Lower leg skin (tissue), 4 donors: ENCODE measurements at regions not wholly inside any gene's neighbourhood (a gene's known extent, or its start where the extent isn't known, plus 50 kb on each side); places are given as distances from the start of the nearest gene placed in this dataset.

Experiments
- DNase-seq, 2 donors: peaks; one replicate each; pipeline ENCODE4 v3.0.0-alpha.2; 2019; ENCODE audit warnings: low spot score in 2 of 2
- H3K4me3 ChIP-seq: fragments of 200-600 bp; sonication (generic); 2 replicates; pipeline ENCODE4 v1.5.1; 2017; ENCODE audit warnings: mild to moderate bottlenecking, low read depth; ENCODE audit not compliant: poor library complexity, severe bottlenecking
- POLR2A ChIP-seq, 2 donors: fragments of 450-650 bp; IDR thresholded peaks; one replicate each; pipeline ENCODE4 v1.6.1; 2016 to 2017; ENCODE audit warnings: antibody characterized with exemption in 2 of 2, mild to moderate bottlenecking in 1 of 2, moderate library complexity in 1 of 2
- WGBS, 2 donors: methylation state at CpG; one replicate each; pipeline ENCODE4 v1.1.5; 2018; 5-methylcytosine and 5-hydroxymethylcytosine counted together
- intact Hi-C: fragments of 100-400 bp; cut with DNase I; formaldehyde crosslinking; loops from one replicate; pipeline ENCODE4 v1.15.0; 2023; ENCODE audit warnings: low total_unique reads
- TF ChIP-seq, protein P1 (sequence below), 3 donors: fragments of 450-650 bp; IDR thresholded peaks; one replicate each; pipeline ENCODE4 v1.5.1; 2016; ENCODE audit warnings: antibody characterized with exemption in 3 of 3, mild to moderate bottlenecking in 3 of 3, moderate library complexity in 2 of 3

GRCh38 chr1:82177192-82177591 is 376.5 kb downstream of the ADGRL2 start:
- H3K4me3 ChIP-seq = no peak overlapping the region
- no peak for TF ChIP-seq POLR2A (IDR thresholded peaks at IDR 0.05)
- TF ChIP-seq, protein P1, sequence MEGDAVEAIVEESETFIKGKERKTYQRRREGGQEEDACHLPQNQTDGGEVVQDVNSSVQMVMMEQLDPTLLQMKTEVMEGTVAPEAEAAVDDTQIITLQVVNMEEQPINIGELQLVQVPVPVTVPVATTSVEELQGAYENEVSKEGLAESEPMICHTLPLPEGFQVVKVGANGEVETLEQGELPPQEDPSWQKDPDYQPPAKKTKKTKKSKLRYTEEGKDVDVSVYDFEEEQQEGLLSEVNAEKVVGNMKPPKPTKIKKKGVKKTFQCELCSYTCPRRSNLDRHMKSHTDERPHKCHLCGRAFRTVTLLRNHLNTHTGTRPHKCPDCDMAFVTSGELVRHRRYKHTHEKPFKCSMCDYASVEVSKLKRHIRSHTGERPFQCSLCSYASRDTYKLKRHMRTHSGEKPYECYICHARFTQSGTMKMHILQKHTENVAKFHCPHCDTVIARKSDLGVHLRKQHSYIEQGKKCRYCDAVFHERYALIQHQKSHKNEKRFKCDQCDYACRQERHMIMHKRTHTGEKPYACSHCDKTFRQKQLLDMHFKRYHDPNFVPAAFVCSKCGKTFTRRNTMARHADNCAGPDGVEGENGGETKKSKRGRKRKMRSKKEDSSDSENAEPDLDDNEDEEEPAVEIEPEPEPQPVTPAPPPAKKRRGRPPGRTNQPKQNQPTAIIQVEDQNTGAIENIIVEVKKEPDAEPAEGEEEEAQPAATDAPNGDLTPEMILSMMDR (IDR thresholded peaks at IDR 0.05) = no peak
- intact Hi-C loops = no loop called here
- WGBS, 2 donors = 81 to 84% methylated on average over 1 of the region's 1 CpG
- DNase-seq = no peak

DNA sequence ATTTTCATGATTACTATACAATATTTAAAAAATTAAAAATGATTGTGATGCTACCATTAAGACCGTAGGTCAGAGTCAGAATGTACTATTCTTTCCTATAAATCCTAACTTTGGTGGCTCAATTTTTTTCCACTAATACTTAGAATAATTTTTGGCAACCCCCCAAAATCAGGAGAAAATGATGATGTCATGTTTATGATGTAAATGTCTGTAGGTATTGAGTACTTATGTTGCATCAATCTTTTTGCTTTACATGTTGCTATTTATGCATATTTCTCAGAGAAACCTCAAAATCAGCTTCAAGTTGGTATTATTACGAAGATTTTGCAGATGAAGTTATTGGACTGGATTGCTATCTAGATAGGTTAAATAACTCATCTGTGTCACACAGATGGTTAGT is 371.2 kb downstream of the ADGRL2 start:
- whole genome bisulfite sequencing, 2 donors = 70 to 99% methylated on average over 2 of the region's 2 CpGs
- TF ChIP-seq POLR2A (IDR thresholded peaks at IDR 0.05) = no peak
- TF ChIP-seq, protein P1 (IDR thresholded peaks at IDR 0.05) = no peak
- H3K4me3 ChIP-seq = no peak overlapping the region
- intact Hi-C loops = no loop called here
- DNase-seq = no peak

DNA sequence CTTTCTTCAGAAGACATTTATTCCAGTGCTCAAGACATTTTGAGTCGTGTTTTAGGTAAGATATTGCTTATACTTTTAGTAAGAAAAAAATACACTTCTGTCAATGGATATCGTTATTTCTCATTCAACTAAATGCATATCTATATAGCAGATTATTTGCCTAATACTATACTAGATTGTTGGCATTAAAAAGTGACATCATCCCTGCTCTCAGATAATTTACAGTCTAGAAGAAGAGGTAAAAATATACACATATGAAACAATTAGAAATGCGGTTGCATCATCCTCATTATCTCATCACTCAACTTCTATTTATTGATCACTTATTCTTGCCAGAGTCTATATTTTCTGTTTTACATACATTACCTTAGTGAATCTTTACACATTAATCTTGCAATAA is 367.7 kb downstream of the ADGRL2 start:
- TF ChIP-seq, protein P1 (IDR thresholded peaks at IDR 0.05) = no peak
- TF ChIP-seq POLR2A (IDR thresholded peaks at IDR 0.05) = no peak
- no peak for DNase-seq
- intact Hi-C loops = no loop called here
- WGBS, 2 donors = 86 to 90% methylated on average over 3 of the region's 3 CpGs
- H3K4me3 ChIP-seq = no peak overlapping the region

DNA sequence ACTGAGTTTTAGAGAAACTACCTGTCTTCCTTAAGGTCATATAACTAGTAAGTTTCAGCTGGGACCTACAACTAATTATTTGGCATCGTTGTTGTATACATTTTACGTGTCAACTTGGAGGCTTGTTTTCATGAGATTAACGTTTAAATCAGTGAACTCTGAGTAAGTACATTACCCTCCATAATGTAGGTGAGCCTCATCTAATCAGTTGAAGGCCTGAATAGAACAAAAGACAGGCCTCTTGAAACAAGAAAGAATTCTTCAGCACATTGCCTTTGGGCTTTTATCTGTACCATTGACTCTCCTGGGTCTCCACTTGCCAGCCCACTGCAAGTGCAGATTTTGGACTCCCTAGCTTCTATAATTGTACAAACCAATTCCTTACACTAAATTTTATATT is 364.6 kb downstream of the ADGRL2 start:
- no peak for TF ChIP-seq POLR2A (IDR thresholded peaks at IDR 0.05)
- TF ChIP-seq, protein P1 (IDR thresholded peaks at IDR 0.05) = no peak
- no peak for DNase-seq
- intact Hi-C loops = no loop called here
- WGBS, 2 donors = 94 to 95% methylated on average over 3 of the region's 3 CpGs
- no peak overlapping the region for H3K4me3 ChIP-seq

DNA sequence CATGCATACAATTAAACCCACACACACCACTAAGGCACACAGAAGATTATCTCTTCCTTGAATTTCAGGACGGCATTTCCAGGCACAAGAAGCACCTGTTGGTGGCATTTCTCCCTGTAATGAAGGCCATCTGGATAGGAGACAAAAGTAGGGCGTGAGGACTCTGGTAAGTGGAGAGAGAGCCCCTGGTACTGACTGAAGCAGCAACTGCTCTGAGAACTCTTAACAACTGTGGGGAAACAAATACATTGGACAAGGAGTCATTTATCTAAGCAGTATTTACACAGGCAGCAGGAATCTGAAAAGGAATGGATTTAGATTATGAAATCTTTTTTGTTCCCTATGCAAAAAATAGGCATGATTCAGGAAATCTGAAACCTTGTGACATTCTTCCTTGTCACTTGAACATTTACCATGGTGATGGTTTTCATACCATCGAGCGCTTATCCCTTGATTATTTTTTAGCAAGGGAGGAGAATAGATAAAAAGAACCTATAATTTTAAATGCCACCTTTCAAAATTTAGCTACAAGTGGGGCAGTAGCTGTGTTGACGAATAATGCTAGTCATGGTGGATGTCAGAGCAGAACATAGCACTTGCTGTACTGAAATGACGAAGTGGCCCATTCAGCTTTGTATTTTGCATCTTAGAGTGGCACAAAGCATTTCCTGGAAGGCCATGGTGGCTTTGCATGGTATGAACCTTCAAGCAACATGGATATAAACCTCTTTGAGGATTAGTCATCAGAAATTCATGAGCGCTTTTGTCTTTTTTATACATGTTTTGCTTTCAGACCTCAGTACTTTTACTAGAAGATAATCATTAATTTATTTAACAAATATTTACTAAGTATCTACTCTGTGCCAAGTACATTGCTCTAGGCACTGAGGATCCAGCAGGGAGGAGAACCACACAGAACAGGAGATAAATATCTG is 362.0 kb downstream of the ADGRL2 start:
- no peak overlapping the region for H3K4me3 ChIP-seq
- no peak for DNase-seq
- TF ChIP-seq POLR2A (IDR thresholded peaks at IDR 0.05) = no peak
- TF ChIP-seq, protein P1 (IDR thresholded peaks at IDR 0.05) = no peak
- WGBS, 2 donors = 81 to 84% methylated on average over 7 of the region's 7 CpGs
- intact Hi-C loops = no loop called here
